ENCODE measurements at regions not wholly inside any gene's neighbourhood (a gene's known extent, or its start where the extent isn't known, plus 50 kb on each side); places are given as distances from the start of the nearest gene placed in this dataset.

DNA sequence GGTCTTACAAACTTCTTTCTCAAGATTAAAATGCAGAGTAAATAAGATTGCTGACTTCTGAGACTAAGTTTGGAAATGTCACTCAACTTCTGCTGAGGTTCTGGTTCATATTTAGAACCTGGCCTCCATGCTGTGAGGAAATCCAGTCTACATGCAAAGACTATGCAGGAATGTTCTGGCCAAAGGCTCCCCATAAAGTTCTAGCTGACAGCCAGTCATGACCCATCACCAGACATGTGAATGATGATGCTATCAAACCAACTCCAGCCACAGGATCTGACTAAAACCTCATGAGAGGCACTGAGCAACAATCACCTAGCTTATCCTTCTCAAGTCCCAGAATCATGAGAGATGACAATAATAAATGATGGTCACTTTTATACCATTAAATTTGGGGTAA, 935.1 kb upstream of the MAP3K7 start:
- no peak for DNase-seq (ENCODE audit: low spot score)

DNA sequence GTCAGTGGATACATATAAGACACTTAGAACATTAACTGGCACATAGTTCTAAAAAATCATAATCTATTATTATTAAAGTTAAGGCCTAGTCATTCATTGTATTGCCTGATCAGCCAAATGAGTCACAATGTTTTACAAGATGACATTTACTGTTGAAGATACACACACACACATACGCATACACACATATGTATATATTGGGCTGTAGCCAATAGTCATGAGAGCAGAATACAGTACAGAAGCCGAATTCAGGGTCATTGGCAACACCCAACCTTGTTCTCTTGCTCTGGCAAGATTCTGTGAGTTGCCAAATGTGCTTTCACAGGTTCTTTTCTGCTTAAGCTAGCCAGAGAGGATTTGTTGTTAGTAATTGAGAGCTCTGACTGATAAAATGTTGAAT, 922.8 kb upstream of the MAP3K7 start:
- no peak for DNase-seq (ENCODE audit: low spot score)

DNA sequence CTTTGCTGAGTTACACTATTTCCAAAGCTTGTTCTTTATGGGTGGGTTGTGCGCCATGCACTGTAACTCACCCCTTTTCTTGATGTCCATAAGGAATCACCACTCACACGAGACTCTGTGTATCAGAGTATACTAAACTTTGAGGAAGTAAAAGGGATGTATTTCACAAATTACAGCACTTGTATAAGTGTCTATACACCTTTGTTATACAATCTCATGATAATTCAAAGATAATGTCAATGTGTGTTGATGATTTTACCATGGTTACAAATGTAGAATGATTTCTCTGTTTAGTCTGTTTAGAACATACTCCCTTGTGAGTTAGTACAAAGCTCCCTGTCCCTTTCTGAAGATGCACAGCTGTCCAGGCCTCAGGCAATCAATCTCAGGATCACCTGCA, 922.2 kb upstream of the MAP3K7 start:
- no peak for DNase-seq (ENCODE audit: low spot score)

DNA sequence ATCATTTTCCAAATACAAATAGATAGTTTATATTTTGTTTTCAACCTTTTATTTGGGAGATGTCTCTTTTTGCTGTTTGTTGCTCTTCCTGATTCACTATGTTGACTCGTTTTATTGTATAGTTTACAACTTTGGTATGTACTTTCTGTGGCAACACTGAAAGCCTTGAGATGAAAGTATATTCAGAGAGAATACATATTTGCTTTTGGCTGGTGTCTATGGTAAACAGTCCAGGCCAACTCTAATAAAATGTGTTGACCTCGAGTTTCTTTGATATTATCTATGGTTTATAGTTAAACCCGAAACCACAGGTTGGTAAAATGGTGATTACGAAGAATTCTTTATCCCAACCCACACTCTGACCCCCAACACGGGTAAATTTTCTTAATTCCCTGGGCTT, 919.6 kb upstream of the MAP3K7 start:
- DNase-seq (ENCODE audit: low spot score), result no peak

DNA sequence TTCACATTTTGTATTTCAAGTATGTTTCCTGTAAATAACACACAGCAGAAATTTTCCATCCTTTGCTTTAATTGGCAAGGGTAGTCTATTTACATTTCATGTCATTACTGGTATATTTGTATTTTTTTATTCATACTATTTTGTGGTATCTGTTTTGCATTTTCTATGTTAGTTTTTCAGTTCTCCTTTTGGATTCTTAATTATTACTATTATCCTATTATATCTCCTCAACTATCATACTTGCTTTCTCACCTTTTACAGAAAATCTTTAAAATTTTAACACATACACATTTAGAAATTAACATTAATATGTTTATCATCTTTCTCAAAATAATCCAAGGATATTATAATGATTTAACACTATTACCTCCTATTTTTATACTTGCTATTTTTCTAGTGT, 918.3 kb upstream of the MAP3K7 start:
- DNase-seq (ENCODE audit: low spot score), result no peak

DNA sequence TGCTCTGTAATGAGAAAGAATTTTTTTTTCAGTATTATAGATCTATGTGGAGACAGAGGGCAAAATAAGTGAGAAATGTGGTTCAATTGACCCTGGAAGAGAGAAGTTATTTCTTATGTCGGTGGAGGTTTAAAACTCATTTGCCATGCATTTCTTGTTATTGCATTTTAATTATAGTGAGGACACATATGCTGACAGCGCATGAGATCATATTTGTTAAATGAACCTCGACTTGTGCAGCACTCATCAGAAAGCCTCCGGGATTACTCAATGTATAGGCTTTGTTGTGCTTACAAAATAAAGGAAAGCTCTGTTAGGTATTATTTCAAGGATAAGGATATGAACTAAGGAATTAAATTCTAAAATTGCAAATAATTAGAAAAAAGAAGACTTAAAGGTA, 915.1 kb upstream of the MAP3K7 start:
- DNase-seq (ENCODE audit: low spot score), result no peak

DNA sequence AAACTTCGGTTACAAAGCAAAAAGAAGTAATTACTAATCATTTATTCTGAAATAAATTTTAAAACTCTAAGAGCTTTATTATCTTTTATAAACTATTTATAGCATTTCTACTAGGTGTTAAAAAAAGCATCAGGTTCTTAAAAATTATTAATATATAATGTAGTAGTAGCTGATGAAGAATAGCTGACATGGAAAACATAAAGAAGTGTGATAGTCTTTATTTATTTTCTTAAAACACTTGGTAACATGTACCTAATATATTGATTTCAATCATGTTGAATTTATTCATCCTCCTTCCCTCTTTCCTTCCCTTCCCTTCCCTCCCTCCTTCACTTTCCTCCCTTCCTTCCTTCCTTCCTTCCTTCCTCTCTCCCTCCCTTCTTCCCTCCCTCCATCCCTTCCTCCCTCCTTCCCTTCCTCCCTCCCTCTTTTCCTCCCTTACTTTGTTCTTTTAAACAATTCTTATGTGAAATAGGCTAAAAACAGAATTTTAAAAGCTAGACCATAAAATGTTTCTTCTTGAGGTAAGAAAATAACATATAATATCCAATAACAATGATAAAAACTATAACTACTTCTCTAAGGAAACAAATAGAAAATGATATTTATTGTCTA, 913.9 kb upstream of the MAP3K7 start:
- DNase-seq (ENCODE audit: low spot score), result no peak

DNA sequence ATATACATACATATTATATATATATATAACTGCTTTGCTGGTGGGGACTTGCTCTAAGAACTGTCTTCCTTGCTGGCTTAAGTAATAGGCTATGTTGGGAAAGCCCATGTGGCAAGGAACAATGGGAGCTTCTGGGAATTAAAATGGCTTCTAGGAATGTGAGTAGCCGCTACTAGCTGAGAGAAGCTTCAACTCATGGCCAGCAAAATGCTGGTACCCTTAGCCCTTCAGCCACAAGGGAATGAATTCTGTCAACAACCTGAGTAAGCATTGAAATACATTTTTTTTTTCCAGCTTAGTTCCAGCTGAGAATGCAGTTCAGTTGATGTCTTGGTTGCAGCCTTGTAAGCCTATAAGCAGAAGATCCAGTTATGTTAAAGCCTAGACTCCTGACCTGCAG, 911.7 kb upstream of the MAP3K7 start:
- DNase-seq (ENCODE audit: low spot score), result no peak

DNA sequence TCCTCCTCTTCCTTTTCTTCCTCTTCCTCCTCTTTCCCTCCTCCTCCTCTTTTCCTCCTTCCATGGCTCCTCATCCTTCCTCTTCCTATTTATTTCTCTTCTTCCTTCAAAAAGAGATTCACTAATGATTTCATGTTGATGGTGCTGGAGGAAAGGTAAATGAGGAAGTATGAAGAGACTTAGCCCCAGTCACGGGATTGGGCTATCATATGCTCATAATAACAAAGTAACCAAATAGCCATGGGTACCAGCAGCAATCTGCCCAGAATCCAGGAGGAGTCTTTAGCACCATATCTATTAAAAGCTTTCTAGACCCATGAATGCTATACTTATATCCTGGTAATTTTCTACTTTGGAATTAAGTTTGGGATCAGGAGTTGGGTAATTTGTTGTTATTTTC, 910.9 kb upstream of the MAP3K7 start:
- DNase-seq (ENCODE audit: low spot score), result no peak

DNA sequence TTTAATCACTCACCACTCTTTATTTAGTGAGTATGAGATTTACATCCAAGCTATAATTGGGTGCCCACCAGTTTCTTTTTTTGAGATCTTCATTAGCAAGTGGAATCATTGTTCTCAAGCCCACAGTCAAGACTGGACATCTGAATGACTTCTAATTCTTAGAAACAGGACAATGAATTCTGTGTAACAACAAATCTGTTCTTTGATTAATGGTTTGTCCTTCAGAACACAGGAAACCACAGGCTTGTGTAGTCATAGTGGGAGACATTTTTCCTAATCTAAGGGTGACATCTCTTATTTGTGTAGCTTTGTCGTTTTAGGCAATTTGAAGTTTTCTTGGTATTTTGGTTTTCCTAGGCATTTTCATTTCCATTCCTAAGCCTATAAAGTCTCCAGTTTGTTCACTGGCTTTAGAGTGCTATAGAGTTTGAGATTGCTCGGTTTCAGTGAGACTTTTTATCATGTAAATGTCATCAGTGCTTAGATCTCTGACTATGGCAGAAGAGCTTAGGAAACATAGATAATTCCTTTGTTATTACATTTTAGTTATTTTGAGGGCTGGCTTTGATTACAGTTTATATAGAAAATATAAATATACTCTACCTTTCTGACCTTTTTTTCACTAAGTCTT, 903.9 kb upstream of the MAP3K7 start:
- DNase-seq (ENCODE audit: low spot score), result no peak

DNA sequence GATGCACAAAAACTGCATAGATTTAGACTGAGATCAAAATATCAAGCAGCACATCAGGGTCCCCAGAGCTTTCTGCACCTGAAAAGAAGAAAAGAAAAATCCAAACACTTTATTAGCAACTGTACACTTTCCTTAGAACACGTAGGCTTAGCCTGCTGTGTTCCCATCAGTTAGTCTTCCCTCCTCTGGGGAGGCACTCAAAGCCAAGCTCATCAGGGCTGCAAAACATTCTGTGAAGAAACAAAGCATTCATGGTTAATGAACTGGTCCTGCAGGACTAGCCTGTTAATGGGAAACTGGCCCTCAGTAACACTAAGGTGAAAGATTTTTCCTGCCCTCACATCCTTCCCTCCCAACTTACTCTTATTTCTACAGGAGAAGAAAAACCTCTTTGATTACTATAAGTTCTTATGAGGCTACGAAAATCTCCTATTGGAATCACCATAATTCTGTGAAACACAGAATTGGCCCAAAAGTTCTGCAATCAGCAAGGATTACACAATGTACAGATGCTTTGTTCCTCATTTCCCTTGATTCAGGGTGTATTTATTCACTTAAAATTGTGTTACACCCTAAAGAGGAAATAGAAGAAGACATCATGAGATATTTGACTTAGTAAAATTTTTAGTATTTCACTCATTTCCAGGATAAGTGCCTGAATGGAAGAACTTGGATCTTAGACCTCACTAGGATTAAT, 901.0 kb upstream of the MAP3K7 start:
- no peak for DNase-seq (ENCODE audit: low spot score)

DNA sequence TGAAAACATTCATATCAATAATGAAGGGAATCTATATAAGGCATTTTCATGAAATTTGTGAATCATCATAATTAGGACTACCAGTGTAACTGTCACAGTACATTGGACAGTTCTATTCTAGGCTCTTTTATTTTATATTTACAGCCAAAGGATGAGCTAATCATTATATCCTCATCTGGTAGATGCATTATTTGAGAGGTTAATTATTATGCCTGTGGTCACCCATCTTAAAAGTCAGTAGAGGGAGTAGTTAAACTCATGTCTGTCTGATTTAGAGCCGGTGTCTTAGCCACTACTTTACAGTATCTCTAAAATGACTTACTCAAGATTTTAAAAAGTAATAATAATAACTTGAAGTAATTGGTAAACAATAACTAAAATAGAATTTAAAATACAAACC, 899.3 kb upstream of the MAP3K7 start:
- no peak for DNase-seq (ENCODE audit: low spot score)

DNA sequence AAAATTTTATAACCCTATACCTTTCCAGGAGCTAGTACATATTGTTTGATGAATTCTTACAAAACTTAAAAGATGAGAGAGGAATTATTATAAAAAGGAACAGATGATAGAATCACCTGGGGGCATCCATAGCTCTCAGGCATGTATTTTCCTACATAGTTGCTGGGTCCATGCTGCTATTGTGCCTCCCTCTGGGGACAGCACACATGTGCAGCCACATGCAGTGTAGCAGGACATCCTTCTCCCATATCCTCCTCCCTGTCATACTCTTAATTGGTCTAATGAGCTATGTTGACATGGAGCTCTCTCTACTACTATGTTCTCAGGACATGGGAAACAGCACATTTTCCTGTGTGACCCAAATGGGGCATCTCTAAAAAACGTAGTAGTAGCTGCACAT, 898.2 kb upstream of the MAP3K7 start:
- DNase-seq (ENCODE audit: low spot score), result no peak

DNA sequence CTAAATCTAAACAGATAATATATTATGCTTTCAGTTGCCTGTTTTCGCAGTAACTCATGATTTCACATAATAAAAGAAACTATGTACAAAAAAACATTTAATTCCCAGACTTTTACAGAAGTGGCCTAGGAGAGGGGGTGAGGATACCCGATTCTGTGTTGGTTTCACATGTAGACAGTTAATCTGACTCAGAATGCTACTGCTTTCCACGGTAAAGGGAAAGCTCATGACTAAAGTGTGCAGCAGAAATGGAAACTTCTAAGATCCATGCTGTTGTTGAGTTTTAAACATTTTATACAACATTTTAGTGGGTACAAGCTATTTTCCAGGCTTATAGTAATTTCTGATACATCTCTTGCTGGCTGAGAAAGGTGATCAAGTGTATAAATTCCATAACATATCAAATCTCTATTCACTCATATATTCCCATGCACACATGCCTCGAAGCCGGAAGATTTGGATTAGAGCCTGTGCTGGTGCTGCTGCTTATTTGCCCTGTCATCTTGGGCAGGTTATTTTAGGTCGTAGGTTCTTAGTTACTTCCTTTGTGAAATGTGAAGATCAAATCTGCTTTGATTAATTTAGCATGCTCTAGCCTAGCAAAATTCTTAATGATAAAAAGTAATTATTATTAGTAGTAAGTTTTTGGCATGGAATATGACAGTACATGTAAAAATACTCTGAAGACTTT, 896.7 kb upstream of the MAP3K7 start:
- DNase-seq (ENCODE audit: low spot score), result no peak

DNA sequence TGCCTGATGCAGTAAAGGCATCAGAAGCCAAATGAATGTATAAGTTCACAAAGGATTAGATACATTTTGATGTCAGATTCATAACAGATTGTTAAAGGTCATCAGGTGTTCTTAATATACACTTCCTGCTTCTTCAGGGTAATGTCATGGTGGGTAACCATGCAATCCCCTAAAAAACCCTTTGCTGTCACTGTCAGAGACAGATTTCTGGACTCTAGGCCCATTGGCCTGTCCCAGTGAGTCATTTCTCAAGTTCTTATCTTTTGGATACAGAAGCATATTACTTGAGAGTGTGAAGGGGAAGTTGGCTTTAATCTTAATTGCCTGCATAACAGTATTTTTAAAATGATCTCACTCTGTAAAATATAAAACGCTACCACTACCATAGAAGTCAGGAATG, 895.6 kb upstream of the MAP3K7 start:
- no peak for DNase-seq (ENCODE audit: low spot score)

DNA sequence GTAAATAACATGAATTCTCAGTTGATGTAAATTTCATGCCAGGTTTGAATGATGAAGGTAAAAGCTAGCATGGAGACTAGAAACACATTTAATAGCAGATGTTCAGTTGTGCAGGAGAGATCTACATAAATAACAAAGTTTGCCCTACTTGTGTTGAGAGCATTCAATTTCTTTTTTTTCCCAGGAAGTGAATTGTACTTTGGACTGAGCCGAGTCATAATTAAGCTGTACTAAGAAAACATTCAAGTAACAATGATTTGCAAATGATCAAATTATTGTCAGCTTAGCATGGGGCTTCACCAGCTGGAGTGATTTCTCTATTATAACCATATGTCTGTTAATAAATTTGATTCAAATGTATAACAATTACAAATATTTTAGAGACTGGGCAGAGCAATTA, 893.5 kb upstream of the MAP3K7 start:
- DNase-seq (ENCODE audit: low spot score), result no peak

DNA sequence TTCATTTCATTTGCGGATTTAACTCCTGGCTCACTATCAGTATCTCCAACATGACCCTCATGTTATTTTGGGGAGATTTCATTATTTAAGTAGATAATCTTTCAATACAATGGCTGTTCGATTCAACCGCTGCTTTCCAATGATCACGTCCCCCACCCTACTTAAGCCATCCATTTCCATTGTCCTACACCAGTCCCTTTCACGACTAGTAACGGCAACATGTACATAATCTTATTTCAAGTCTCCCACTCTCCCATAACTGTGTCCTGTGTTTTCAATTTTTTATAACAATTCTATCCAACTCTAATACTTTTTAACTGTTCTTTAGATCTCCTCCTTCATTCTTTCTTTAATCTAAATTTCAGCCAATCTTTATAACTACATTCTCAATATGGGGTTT, 890.8 kb upstream of the MAP3K7 start:
- DNase-seq (ENCODE audit: low spot score), result no peak

DNA sequence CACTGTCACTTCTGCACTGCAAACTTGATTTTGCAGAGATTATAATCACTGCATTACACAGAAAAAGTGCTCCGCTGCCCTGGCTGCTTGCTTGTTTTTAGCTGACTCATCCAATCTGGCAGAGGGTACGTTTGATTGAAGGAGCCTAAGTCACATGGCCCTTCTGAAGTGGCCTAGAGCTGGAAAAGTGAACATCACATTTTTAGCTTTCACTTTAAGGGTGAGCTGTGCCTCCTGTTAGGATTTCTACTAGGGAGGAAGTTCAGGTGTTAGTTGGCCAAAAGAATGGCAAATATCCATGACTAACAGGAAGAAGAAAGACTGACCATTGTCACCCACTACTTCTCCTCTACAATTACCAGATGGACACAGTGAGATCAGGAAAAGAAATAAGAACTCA, 889.1 kb upstream of the MAP3K7 start:
- no peak for DNase-seq (ENCODE audit: low spot score)

DNA sequence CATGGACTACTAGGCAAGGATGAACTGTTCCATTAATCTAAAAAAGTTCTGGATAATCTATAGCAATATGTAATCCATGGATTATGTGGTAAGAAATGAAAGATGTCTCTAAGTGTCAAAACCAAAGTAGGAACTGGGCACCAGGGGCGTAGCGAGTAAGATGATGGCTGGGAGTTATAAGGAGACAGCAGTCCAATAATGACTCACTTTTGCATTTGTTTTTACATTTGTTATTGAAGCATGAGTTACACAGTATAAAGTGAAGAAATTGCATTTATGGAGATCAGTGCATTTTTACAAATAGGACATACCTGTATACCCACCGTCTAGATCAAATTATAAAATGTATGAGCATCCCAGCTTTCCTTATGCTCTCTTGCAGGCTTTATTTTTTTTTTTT, 878.5 kb upstream of the MAP3K7 start:
- DNase-seq (ENCODE audit: low spot score), result no peak

DNA sequence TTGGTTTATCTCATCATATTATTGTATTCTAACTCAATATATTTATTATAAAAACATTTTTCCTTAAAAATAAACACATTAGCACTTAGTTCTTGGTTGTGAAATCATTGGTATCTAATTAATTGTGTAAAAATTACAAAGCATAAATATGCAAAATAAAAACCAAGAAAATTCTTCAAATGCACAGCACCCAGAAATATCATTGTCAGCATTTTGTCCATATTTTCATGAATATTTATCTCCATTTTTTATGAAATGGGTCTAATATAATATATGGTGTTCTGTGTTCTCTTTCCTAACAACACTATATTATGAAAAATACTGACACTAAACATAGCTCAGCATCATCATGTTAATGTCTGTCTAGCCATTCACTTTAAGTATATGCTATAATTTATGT, 877.8 kb upstream of the MAP3K7 start:
- DNase-seq (ENCODE audit: low spot score), result no peak

DNA sequence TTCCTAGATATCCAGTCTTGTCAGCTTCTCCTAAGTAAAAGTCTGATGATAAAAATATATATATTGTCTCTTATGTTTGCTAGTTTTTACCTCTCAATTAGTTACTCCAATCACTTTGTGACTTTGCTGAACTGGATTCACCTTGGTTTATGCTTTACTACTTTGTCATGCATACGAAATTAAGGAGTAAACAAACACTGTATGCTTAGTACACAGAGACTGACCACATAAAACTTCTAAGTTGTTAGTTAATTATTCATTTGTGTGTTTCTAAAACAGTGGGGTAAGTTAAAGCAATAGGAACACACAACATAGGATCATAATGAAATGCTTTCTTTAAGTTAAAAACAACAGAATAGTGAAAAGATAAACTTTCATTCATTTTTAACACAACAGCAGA, 877.3 kb upstream of the MAP3K7 start:
- DNase-seq (ENCODE audit: low spot score), result no peak

DNA sequence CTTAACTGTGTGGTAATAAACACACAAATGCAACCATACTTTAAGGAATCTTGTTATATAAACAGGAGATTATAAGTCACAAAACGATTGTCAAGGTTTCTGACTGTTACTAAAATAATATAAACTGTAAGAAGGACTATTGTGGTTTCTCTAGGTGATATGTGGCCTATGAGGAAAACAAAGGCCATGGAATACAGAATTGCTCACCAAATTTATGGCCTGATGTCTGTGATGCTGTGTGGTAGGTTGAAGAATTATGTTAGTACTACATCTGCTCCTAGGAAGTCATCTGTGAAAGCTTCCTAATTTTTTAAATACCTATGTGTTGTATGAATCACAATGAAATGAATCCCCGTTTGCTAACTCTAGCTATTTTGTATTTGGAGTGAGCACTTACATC, 875.4 kb upstream of the MAP3K7 start:
- no peak for DNase-seq (ENCODE audit: low spot score)

DNA sequence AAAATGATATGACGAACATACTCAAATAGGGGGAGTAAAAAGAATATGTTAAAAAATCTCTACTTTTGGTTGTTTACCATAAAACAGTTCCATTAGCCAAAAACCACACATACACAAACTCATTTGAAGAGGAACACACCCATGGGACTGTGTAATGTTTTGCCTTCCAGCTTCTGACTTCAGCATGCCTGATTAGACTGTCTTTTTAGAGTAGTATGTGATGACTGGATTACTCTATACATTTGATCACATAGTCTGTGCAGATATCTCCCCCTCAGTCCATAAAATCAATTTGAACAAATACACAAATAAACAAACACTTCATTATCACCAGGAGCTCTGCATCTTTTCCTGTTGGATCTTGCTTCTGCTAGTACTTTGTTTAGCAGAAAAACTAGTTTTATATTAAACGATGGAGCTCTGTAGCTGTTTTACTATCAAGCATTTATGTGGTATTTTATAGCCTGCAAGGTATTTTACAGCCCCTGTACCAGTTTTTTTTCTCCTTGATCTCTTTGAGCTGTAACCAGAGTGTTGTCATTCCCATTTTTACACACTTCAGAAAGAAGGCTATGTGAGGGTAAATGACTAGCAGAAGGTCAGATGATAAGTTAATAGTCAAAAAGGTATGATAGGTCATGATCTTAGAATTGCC, 866.5 kb upstream of the MAP3K7 start:
- DNase-seq (ENCODE audit: low spot score), result no peak
